SK-N-SH (cell line): ENCODE measurements at regions not wholly inside any gene's neighbourhood (a gene's known extent, or its start where the extent isn't known, plus 50 kb on each side); places are given as distances from the start of the nearest gene placed in this dataset.

Source experiments
- CTCF ChIA-PET: fragments of 300-600, 350-600 bp; formaldehyde crosslinking; extraction: SDS; loops from one replicate; lab custom pipeline; 2021; lab: Yijun Ruan, JAX
- POLR2A ChIA-PET: fragments of 350-600 bp; sonication (Branson Sonifier 250); formaldehyde crosslinking; extraction: SDS; loops from one replicate; lab custom pipeline; 2020; ENCODE audit warnings: antibody characterized with exemption, inconsistent platforms; lab: Yijun Ruan, JAX
- DNase-seq: peaks from one replicate; pipeline ENCODE4 v3.0.0; 2012
- H2AFZ ChIP-seq: fragments of 200-600 bp; sonication (generic); 2 replicates; pipeline ENCODE4 v1.8.1; 2016; ENCODE audit warnings: antibody characterized with exemption, mild to moderate bottlenecking, low read depth
- H3F3A ChIP-seq: fragments of 200-600 bp; sonication (generic); replicated peaks from 2 replicates; pipeline ENCODE3; 2016; ENCODE audit warnings: antibody characterized with exemption, mild to moderate bottlenecking; ENCODE audit not compliant: insufficient read depth
- H3K27ac ChIP-seq, 2 experiments: fragments of 200-500 bp in 1 of 2; fragments of 200-600 bp in 1 of 2; sonication (Bioruptor generic) in 1 of 2; sonication (generic), shearing (Covaris generic) in 1 of 2; 2 replicates each; pipeline versions ENCODE4 v1.5.1 to v1.6.1; 2014 to 2016; ENCODE audit warnings: low read depth in 2 of 2, inconsistent platforms in 1 of 2, low read length in 1 of 2, mild to moderate bottlenecking in 1 of 2, mixed read lengths in 1 of 2
- H3K27me3 ChIP-seq: fragments of 200-600 bp; sonication (generic), shearing (Covaris generic); 2 replicates; pipeline ENCODE4 v1.6.1; 2016; ENCODE audit warnings: mixed run types; ENCODE audit not compliant: insufficient read depth
- H3K36me3 ChIP-seq, 2 experiments: fragments of 200-500 bp in 1 of 2; fragments of 200-600 bp in 1 of 2; sonication (Bioruptor generic) in 1 of 2; sonication (generic) in 1 of 2; replicated peaks in 1 of 2; 2 replicates each; pipeline versions ENCODE3 to v1.5.1; 2014 to 2016; ENCODE audit warnings: low read length in 1 of 2, mild to moderate bottlenecking in 1 of 2; ENCODE audit not compliant: insufficient read depth in 2 of 2, control insufficient read depth in 1 of 2
- H3K4me1 ChIP-seq, 2 experiments: fragments of 200-500 bp in 1 of 2; fragments of 200-600 bp in 1 of 2; sonication (Bioruptor generic) in 1 of 2; sonication (generic), shearing (Covaris generic) in 1 of 2; 2 replicates each; pipeline versions ENCODE4 v1.5.1 to v1.6.1; 2014 to 2016; ENCODE audit warnings: low read depth in 1 of 2, low read length in 1 of 2, mixed run types in 1 of 2; ENCODE audit not compliant: insufficient read depth in 2 of 2, control insufficient read depth in 1 of 2
- H3K4me2 ChIP-seq: fragments of 200-600 bp; sonication (generic), shearing (Covaris generic); 2 replicates; pipeline ENCODE4 v1.6.1; 2017; ENCODE audit warnings: mixed run types
- H3K4me3 ChIP-seq, 2 experiments: fragments of 200-500 bp in 1 of 2; fragments of 200-600 bp in 1 of 2; sonication (Bioruptor generic) in 1 of 2; sonication (generic), shearing (Covaris generic) in 1 of 2; 2 replicates each; pipeline versions ENCODE4 v1.5.1 to v1.8.1; 2014 to 2016; ENCODE audit warnings: low read depth in 2 of 2, inconsistent platforms in 1 of 2, low read length in 1 of 2, mild to moderate bottlenecking in 1 of 2, mixed read lengths in 1 of 2, moderate library complexity in 1 of 2
- H3K79me2 ChIP-seq: fragments of 200-600 bp; sonication (generic); 2 replicates; pipeline ENCODE4 v1.8.1; 2017; ENCODE audit warnings: mild to moderate bottlenecking; ENCODE audit not compliant: insufficient read depth
- H3K9ac ChIP-seq: fragments of 200-600 bp; sonication (generic); 2 replicates; pipeline ENCODE4 v1.6.1; 2017; ENCODE audit warnings: mixed run types
- H3K9me2 ChIP-seq: fragments of 200-600 bp; sonication (generic); 2 replicates; pipeline ENCODE4 v1.6.1; 2017; ENCODE audit warnings: mixed run types
- H3K9me3 ChIP-seq: fragments of 200-600 bp; sonication (generic); 2 replicates; pipeline ENCODE4 v1.6.1; 2017; ENCODE audit warnings: mixed run types, mild to moderate bottlenecking, moderate library complexity
- H4K20me1 ChIP-seq: fragments of 200-600 bp; sonication (generic); 2 replicates; pipeline ENCODE4 v1.6.1; 2017; ENCODE audit warnings: mild to moderate bottlenecking, mixed run types; ENCODE audit not compliant: insufficient read depth
- CHD2 ChIP-seq: fragments of 150-350 bp; IDR thresholded peaks from 2 replicates; pipeline ENCODE4 v1.6.1; 2018; ENCODE audit warnings: low read length; ENCODE audit not compliant: partially characterized antibody
- FOXM1 ChIP-seq: IDR thresholded peaks from 2 replicates; pipeline ENCODE4 v1.4.0; 2012; ENCODE audit warnings: low read depth, mild to moderate bottlenecking
- MEF2A ChIP-seq: IDR thresholded peaks from 2 replicates; pipeline ENCODE4 v1.4.0; 2012; ENCODE audit warnings: low read depth, borderline replicate concordance
- MXI1 ChIP-seq: IDR thresholded peaks from 2 replicates; pipeline ENCODE4 v1.6.1; 2012; ENCODE audit warnings: mild to moderate bottlenecking, low read depth, low read length, improper control_type of control experiment
- NFIC ChIP-seq: IDR thresholded peaks from 2 replicates; pipeline ENCODE4 v1.4.0; 2012; ENCODE audit warnings: borderline replicate concordance
- NRF1 ChIP-seq: IDR thresholded peaks from 2 replicates; pipeline ENCODE4 v1.6.1; 2012; ENCODE audit warnings: low read depth, mild to moderate bottlenecking, low read length
- POLR2AphosphoS5 ChIP-seq: IDR thresholded peaks from 2 replicates; pipeline ENCODE4 v1.6.1; 2012; ENCODE audit warnings: low read depth, low read length
- RAD21 ChIP-seq: IDR thresholded peaks from 2 replicates; pipeline ENCODE4 v1.6.1; 2012; ENCODE audit warnings: mild to moderate bottlenecking, low read length
- REST ChIP-seq: IDR thresholded peaks from 2 replicates; pipeline ENCODE4 v1.6.1; 2012; ENCODE audit warnings: mild to moderate bottlenecking, low read depth, low read length, moderate library complexity
- TAF1 ChIP-seq: IDR thresholded peaks from 2 replicates; pipeline ENCODE4 v1.6.1; 2012; ENCODE audit warnings: low read depth, mild to moderate bottlenecking, low read length, moderate library complexity, borderline replicate concordance
- TCF12 ChIP-seq: IDR thresholded peaks from 2 replicates; pipeline ENCODE4 v1.4.0; 2012
- USF2 ChIP-seq: fragments of 150-350 bp; IDR thresholded peaks from 2 replicates; pipeline ENCODE4 v1.6.1; 2017; ENCODE audit warnings: antibody characterized with exemption, low read length, low read depth, borderline replicate concordance
- ZBTB33 ChIP-seq: IDR thresholded peaks from 2 replicates; pipeline ENCODE4 v1.4.0; 2012; ENCODE audit warnings: low read depth, borderline replicate concordance
- WGBS: methylation state at CpG from one replicate; pipeline ENCODE4 v1.1.6; 2017; ENCODE audit warnings: low lambda C conversion rate; 5-methylcytosine and 5-hydroxymethylcytosine counted together
- TF ChIP-seq, protein P1 (sequence below): IDR thresholded peaks from 2 replicates; pipeline ENCODE4 v1.4.0; 2012; ENCODE audit warnings: low read depth
- TF ChIP-seq, protein P2 (sequence below): IDR thresholded peaks from 2 replicates; pipeline ENCODE4; 2012

GRCh38 chr4:124965497-124965891, 253.0 kb upstream of the ANKRD50 start (continued):
- no peak for TF ChIP-seq NFIC

- Histone ChIP-seq H3K79me2 (no peaks in the 10 kb centered on the region), H2AFZ (no peak overlapping the region), H3K4me1 (no peaks in the 10 kb centered on the region; a peak in 1 of 4 replicates), H3K4me2 (no peak overlapping the region), H4K20me1 (no peaks in the 10 kb centered on the region), H3K27ac (no peak overlapping the region), H3F3A (peaks cover 1% of the 10 kb centered on the region), H3K9me2 (no peaks in the 10 kb centered on the region), H3K36me3 (no peaks in the 10 kb centered on the region), H3K9me3 (no peaks in the 10 kb centered on the region; the same call in 1 of the 2 replicates), H3K4me3 (no peak overlapping the region), H3K9ac (no peak overlapping the region), H3K27me3 (no peaks in the 10 kb centered on the region)
- DNase-seq = no peak
- CTCF ChIA-PET = no interaction called here
- TF ChIP-seq REST = no peak
- TF ChIP-seq FOXM1 = no peak
- TF ChIP-seq MEF2A = no peak
- TF ChIP-seq CHD2 = no peak
- WGBS = 66% methylated on average over 5 of the region's 5 CpGs
- POLR2A ChIA-PET = no interaction called here
Measured at GRCh38 chr4:124964852-124965496, 252.4 kb upstream of the ANKRD50 start.

- Histone ChIP-seq H3F3A (no peaks in the 10 kb centered on the region), H3K79me2 (no peaks in the 10 kb centered on the region), H3K27ac (no peak overlapping the region), H2AFZ (no peak overlapping the region), H4K20me1 (no peaks in the 10 kb centered on the region), H3K9me3 (no peaks in the 10 kb centered on the region; the same call in 1 of the 2 replicates), H3K4me3 (no peak overlapping the region), H3K4me2 (no peak overlapping the region), H3K9me2 (no peaks in the 10 kb centered on the region), H3K27me3 (no peaks in the 10 kb centered on the region), H3K36me3 (no peaks in the 10 kb centered on the region), H3K9ac (no peak overlapping the region), H3K4me1 (no peaks in the 10 kb centered on the region; a peak in 1 of 4 replicates)
- 92% methylated on average over 2 of the region's 2 CpGs for WGBS
- ChIA-PET CTCF (no interaction called here), POLR2A (no interaction called here)
- DNase-seq = no peak
- TF ChIP-seq, protein P1, sequence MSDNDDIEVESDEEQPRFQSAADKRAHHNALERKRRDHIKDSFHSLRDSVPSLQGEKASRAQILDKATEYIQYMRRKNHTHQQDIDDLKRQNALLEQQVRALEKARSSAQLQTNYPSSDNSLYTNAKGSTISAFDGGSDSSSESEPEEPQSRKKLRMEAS = no peak
- no peak for TF ChIP-seq NFIC
- TF ChIP-seq TAF1 = no peak
- TF ChIP-seq, protein P2, sequence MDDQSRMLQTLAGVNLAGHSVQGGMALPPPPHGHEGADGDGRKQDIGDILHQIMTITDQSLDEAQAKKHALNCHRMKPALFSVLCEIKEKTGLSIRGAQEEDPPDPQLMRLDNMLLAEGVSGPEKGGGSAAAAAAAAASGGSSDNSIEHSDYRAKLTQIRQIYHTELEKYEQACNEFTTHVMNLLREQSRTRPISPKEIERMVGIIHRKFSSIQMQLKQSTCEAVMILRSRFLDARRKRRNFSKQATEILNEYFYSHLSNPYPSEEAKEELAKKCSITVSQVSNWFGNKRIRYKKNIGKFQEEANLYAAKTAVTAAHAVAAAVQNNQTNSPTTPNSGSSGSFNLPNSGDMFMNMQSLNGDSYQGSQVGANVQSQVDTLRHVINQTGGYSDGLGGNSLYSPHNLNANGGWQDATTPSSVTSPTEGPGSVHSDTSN = no peak
- no peak for TF ChIP-seq MXI1
- TF ChIP-seq CHD2 = no peak
- no peak for TF ChIP-seq MEF2A
- TF ChIP-seq RAD21 = no peak
- TF ChIP-seq POLR2AphosphoS5 = no peak
- no peak for TF ChIP-seq USF2
- no peak for TF ChIP-seq NRF1
- no peak for TF ChIP-seq ZBTB33
- no peak for TF ChIP-seq TCF12
Measured at GRCh38 chr4:124964251-124964650, 251.7 kb upstream of the ANKRD50 start.
